ENCODE measurements at regions not wholly inside any gene's neighbourhood (a gene's known extent, or its start where the extent isn't known, plus 50 kb on each side); places are given as distances from the start of the nearest gene placed in this dataset.

DNA sequence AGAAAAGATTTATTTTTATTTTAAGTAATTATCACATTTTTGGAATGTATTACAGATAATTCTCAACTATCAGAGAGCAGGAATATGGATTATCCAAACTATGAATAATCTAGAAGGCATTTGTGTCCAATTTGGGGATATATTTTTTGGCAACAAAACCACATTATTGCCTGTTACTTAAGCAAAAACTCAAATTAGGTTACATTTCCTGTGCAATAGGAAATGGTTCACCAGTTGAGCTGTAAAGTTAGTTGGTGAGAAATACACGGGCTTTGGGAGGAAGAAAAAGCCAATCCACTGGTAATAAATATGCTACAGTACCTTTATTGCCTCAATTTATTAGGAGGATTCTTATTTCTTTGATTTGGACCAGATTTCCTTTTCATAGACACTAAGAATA lies 1075.2 kb downstream of the PCDH9 start:
- TF ChIP-seq, protein P1, sequence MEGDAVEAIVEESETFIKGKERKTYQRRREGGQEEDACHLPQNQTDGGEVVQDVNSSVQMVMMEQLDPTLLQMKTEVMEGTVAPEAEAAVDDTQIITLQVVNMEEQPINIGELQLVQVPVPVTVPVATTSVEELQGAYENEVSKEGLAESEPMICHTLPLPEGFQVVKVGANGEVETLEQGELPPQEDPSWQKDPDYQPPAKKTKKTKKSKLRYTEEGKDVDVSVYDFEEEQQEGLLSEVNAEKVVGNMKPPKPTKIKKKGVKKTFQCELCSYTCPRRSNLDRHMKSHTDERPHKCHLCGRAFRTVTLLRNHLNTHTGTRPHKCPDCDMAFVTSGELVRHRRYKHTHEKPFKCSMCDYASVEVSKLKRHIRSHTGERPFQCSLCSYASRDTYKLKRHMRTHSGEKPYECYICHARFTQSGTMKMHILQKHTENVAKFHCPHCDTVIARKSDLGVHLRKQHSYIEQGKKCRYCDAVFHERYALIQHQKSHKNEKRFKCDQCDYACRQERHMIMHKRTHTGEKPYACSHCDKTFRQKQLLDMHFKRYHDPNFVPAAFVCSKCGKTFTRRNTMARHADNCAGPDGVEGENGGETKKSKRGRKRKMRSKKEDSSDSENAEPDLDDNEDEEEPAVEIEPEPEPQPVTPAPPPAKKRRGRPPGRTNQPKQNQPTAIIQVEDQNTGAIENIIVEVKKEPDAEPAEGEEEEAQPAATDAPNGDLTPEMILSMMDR (IDR thresholded peaks at IDR 0.05): no peak
- no peak for TF ChIP-seq POLR2AphosphoS5 (IDR thresholded peaks at IDR 0.05)

Data from esophagus muscularis mucosa (tissue), 3 donors.